ENCODE measurements at regions not wholly inside any gene's neighbourhood (a gene's known extent, or its start where the extent isn't known, plus 50 kb on each side); places are given as distances from the start of the nearest gene placed in this dataset.

- TF ChIP-seq ZNF274 (IDR thresholded peaks at IDR 0.05; ENCODE audit: borderline replicate concordance, extremely low read depth, low read length) (no peak), CTBP2 (IDR thresholded peaks at IDR 0.05; ENCODE audit: borderline replicate concordance, insufficient read depth, insufficient read length, low read length) (no peak), CBX8 (IDR thresholded peaks at IDR 0.05; ENCODE audit: borderline replicate concordance, low read depth, low read length) (no peak), MAFK (IDR thresholded peaks at IDR 0.05; ENCODE audit: low read depth, low read length) (no peak), SIRT6 (IDR thresholded peaks at IDR 0.05; ENCODE audit: low read length) (no peak), RBBP5 (IDR thresholded peaks at IDR 0.05; ENCODE audit: borderline replicate concordance, low read depth, low read length) (no peak)
These were observed 186.2 kb upstream of the PHACTR1 start (continued) for GRCh38 chr6:12530345-12530744.

Data from H1 (cell line).